OCI-LY1 (cell line): ENCODE measurements at regions not wholly inside any gene's neighbourhood (a gene's known extent, or its start where the extent isn't known, plus 50 kb on each side); places are given as distances from the start of the nearest gene placed in this dataset.

Experiments
- H2AFZ ChIP-seq: fragments of 200-600 bp; sonication (generic), shearing (Covaris generic); 2 replicates; pipeline ENCODE4 v1.6.0; 2014; ENCODE audit warnings: antibody characterized with exemption, mild to moderate bottlenecking, low read length
- H3F3A ChIP-seq: fragments of 200-600 bp; sonication (generic), shearing (Covaris generic); 2 replicates; pipeline ENCODE4 v1.6.0; 2014; ENCODE audit warnings: mild to moderate bottlenecking, antibody characterized with exemption, low read length, moderate library complexity; ENCODE audit not compliant: insufficient read depth
- H3K27ac ChIP-seq: fragments of 200-600 bp; sonication (generic); 2 replicates; pipeline ENCODE4 v1.5.1; 2014; ENCODE audit warnings: low read length, mixed run types, mild to moderate bottlenecking, low read depth; ENCODE audit not compliant: poor library complexity, severe bottlenecking
- H3K27me3 ChIP-seq: fragments of 200-600 bp; sonication (generic); 2 replicates; pipeline ENCODE4 v1.6.0; 2014; ENCODE audit warnings: antibody characterized with exemption, mild to moderate bottlenecking, low read length, moderate library complexity; ENCODE audit not compliant: insufficient read depth
- H3K36me3 ChIP-seq: fragments of 200-600 bp; sonication (generic); 2 replicates; pipeline ENCODE4 v1.6.1; 2014; ENCODE audit warnings: mild to moderate bottlenecking, antibody characterized with exemption, low read length, moderate library complexity, mixed read lengths; ENCODE audit not compliant: insufficient read depth
- H3K4me1 ChIP-seq: fragments of 200-600 bp; sonication (generic); 2 replicates; pipeline ENCODE4 v1.5.1; 2014; ENCODE audit warnings: mild to moderate bottlenecking, low read length, moderate library complexity; ENCODE audit not compliant: insufficient read depth, severe bottlenecking
- H3K4me2 ChIP-seq: fragments of 200-600 bp; sonication (generic), shearing (Covaris generic); 2 replicates; pipeline ENCODE4 v1.6.1; 2014; ENCODE audit warnings: low read length
- H3K4me3 ChIP-seq: fragments of 200-600 bp; sonication (generic); 2 replicates; pipeline ENCODE4 v1.5.1; 2014; ENCODE audit warnings: low read length, low read depth, mild to moderate bottlenecking, mixed read lengths; ENCODE audit not compliant: poor library complexity, severe bottlenecking
- H3K79me2 ChIP-seq: fragments of 200-600 bp; shearing (Covaris generic); 2 replicates; pipeline ENCODE4 v1.6.1; 2016; ENCODE audit warnings: mixed run types, low read length, mixed read lengths; ENCODE audit not compliant: insufficient read depth
- H3K9ac ChIP-seq: fragments of 200-600 bp; sonication (generic), shearing (Covaris generic); 2 replicates; pipeline ENCODE4 v1.6.1; 2014; ENCODE audit warnings: mild to moderate bottlenecking, low read length, mixed read lengths
- H3K9me2 ChIP-seq: fragments of 200-600 bp; sonication (generic), shearing (Covaris generic); 2 replicates; pipeline ENCODE4 v1.6.1; 2014; ENCODE audit warnings: low read depth, mild to moderate bottlenecking, low read length, mixed read lengths
- H3K9me3 ChIP-seq: fragments of 200-600 bp; shearing (Covaris generic); 2 replicates; pipeline ENCODE4 v1.6.1; 2014; ENCODE audit warnings: low read length, mixed read lengths
- H4K20me1 ChIP-seq: fragments of 200-600 bp; sonication (generic), shearing (Covaris generic); 2 replicates; pipeline ENCODE4 v1.6.0; 2016; ENCODE audit warnings: mild to moderate bottlenecking, low read length; ENCODE audit not compliant: insufficient read depth
- EZH2 ChIP-seq: fragments of 200-600 bp; sonication (generic), shearing (Covaris generic); IDR thresholded peaks from 2 replicates; pipeline ENCODE4 v1.8.0; 2017; ENCODE audit warnings: borderline replicate concordance, mixed run types, mild to moderate bottlenecking, antibody characterized with exemption, low read length, moderate library complexity, mixed read lengths
- TF ChIP-seq, protein P1 (sequence below): fragments of 200-600 bp; sonication (generic), shearing (Covaris generic); IDR thresholded peaks from 2 replicates; pipeline ENCODE4 v1.5.1; 2017; ENCODE audit warnings: mild to moderate bottlenecking, antibody characterized with exemption, low read length, moderate library complexity, mixed read lengths

DNA sequence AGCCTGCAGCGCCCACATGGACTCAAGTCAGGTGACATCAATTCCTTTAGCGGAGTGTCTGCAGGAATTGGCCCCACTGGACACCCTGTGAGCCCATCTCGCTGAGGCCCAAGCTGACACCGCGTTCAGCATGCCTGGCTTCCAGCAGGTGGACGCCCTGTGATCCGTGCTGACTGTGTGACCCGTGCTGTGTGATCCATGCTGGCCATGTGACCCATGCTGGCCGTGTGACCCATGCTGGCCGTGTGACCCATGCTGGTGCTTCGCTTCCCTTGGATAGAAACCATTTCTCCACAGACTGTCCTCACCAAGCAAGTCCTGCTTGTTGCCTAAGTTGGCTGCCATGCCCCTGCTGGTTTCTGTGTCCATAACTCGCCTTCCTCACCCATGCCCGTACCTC lies 392.1 kb downstream of the BRD1 start:
- Histone ChIP-seq H3K9me2 (no peaks in the 10 kb centered on the region), H4K20me1 (no peaks in the 10 kb centered on the region; the same call in 1 of the 2 replicates), H3K27ac (no peak overlapping the region), H2AFZ (no peak overlapping the region), H3K36me3 (no peaks in the 10 kb centered on the region), H3K79me2 (no peaks in the 10 kb centered on the region), H3K4me3 (no peak overlapping the region), H3K9me3 (no peaks in the 10 kb centered on the region), H3K4me2 (no peak overlapping the region), H3K4me1 (no peaks in the 10 kb centered on the region), H3K27me3 (no peaks in the 10 kb centered on the region), H3F3A (no peaks in the 10 kb centered on the region), H3K9ac (no peak overlapping the region)
- TF ChIP-seq, protein P1, sequence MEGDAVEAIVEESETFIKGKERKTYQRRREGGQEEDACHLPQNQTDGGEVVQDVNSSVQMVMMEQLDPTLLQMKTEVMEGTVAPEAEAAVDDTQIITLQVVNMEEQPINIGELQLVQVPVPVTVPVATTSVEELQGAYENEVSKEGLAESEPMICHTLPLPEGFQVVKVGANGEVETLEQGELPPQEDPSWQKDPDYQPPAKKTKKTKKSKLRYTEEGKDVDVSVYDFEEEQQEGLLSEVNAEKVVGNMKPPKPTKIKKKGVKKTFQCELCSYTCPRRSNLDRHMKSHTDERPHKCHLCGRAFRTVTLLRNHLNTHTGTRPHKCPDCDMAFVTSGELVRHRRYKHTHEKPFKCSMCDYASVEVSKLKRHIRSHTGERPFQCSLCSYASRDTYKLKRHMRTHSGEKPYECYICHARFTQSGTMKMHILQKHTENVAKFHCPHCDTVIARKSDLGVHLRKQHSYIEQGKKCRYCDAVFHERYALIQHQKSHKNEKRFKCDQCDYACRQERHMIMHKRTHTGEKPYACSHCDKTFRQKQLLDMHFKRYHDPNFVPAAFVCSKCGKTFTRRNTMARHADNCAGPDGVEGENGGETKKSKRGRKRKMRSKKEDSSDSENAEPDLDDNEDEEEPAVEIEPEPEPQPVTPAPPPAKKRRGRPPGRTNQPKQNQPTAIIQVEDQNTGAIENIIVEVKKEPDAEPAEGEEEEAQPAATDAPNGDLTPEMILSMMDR, result no peak
- TF ChIP-seq EZH2, result no peak

DNA sequence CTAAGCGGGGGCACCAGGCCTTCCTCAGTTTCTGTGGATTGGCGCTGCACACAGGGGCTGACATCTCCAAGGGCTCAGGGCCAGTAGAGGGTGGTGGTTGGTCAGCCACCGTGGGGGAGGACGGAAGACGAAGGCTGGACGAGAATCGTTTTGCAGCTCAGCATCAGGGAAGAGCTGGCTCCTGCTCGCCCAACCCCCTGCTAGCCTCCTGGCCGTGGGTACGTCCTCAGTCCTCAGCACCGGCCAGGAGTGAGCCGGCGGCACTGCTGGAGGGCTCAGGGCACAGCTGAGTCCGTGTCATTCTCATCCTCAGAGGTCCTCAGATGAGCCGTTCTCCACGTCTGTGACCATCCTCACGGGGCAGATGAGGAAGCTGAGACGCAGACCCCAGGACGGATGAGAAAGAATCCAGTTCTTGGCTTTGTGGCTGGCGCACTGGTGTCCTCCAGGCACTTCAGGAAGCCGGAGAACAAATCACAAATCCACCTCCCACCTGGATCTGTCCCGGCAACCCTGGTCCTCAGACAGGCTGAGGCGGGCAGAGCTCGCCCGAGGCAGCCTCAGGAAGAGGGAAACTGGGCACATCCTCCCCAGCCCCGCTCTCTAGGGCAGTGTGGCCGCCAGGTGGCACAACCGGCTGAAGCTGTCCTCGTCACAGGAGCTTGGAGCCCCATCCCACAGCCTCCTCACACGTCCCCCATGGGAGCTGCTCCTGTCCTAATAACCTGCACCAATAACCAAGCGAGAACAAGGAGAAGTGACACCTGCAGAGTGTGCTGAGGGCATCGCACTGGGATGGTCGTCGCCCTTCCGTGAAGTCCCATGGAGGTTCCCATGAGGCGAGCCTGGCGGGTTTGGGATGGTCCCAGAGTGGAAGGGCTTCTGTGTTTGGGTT lies 393.7 kb downstream of the BRD1 start:
- no peaks in the 10 kb centered on the region for H3K9me3 ChIP-seq
- no peaks in the 10 kb centered on the region; the same call in 1 of the 2 replicates for H4K20me1 ChIP-seq
- H3K9me2 ChIP-seq, result no peaks in the 10 kb centered on the region
- no peaks in the 10 kb centered on the region for H3K36me3 ChIP-seq
- H3F3A ChIP-seq, result no peaks in the 10 kb centered on the region
- no peaks in the 10 kb centered on the region for H3K4me1 ChIP-seq
- no peak overlapping the region for H3K4me2 ChIP-seq
- TF ChIP-seq, protein P1, result peak; percentile 57
- no peak for TF ChIP-seq EZH2
- H3K27me3 ChIP-seq, result no peaks in the 10 kb centered on the region
- H3K9ac ChIP-seq, result no peak overlapping the region
- H3K27ac ChIP-seq, result no peak overlapping the region
- no peak overlapping the region for H3K4me3 ChIP-seq
- no peak overlapping the region for H2AFZ ChIP-seq
- no peaks in the 10 kb centered on the region for H3K79me2 ChIP-seq

DNA sequence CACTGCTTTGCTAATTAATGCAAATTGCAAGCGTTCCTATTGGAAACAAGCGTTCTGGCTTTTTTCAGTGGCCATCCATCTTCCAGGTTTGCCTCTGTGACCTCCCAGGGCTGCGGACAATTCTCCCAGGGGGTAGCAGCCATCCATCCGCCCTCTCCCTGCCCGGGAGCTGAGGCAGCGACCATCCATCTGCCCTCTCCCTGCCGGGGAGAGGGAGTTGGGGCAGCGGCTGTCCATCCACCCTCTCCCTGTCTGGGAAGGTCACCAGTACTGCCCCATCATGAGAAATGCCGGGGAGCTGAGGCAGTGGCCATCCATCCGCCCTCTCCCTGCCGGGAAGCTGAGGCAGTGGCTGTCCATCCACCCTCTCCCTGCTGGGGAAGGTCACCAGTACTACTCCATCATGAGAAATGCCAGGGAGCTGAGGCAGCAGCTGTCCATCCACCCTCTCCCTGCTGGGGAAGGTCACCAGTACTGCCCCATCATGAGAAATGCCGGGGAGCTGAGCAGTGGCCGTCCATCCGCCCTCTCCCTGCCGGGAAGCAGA lies 394.7 kb downstream of the BRD1 start:
- Histone ChIP-seq H3K79me2 (no peaks in the 10 kb centered on the region), H3K27me3 (no peaks in the 10 kb centered on the region), H3K4me3 (no peak overlapping the region), H3K27ac (no peak overlapping the region), H3K36me3 (no peaks in the 10 kb centered on the region), H3K9me3 (no peaks in the 10 kb centered on the region), H3K4me1 (no peaks in the 10 kb centered on the region), H3K9ac (no peak overlapping the region), H3K4me2 (no peak overlapping the region), H2AFZ (no peak overlapping the region), H4K20me1 (no peaks in the 10 kb centered on the region; the same call in 1 of the 2 replicates), H3K9me2 (no peaks in the 10 kb centered on the region), H3F3A (no peaks in the 10 kb centered on the region)
- no peak for TF ChIP-seq EZH2
- TF ChIP-seq, protein P1, result no peak
